GM23248 (cell line): ENCODE measurements at regions not wholly inside any gene's neighbourhood (a gene's known extent, or its start where the extent isn't known, plus 50 kb on each side); places are given as distances from the start of the nearest gene placed in this dataset.
A peak's percentile ranks its signal among the peaks of the same experiment; 100 is the strongest.

ENCODE experiments used
- DNase-seq: peaks from one replicate; pipeline ENCODE4 v3.0.0-alpha.2; 2015
- H2AFZ ChIP-seq: fragments of 200-600 bp; sonication (generic); 2 replicates; pipeline ENCODE4 v1.6.1; 2016; ENCODE audit warnings: antibody characterized with exemption
- H3F3A ChIP-seq: fragments of 200-600 bp; sonication (generic); 2 replicates; pipeline ENCODE4 v1.6.1; 2016; ENCODE audit warnings: mild to moderate bottlenecking, antibody characterized with exemption, mixed run types; ENCODE audit not compliant: insufficient read depth
- H3K27ac ChIP-seq: fragments of 200-600 bp; sonication (generic); 2 replicates; pipeline ENCODE4 v1.5.1; 2016; ENCODE audit warnings: mild to moderate bottlenecking
- H3K27me3 ChIP-seq: fragments of 200-600 bp; sonication (generic); replicated peaks from 2 replicates; pipeline ENCODE4 v1.6.1; 2016; ENCODE audit warnings: mild to moderate bottlenecking; ENCODE audit not compliant: insufficient read depth
- H3K36me3 ChIP-seq: fragments of 200-600 bp; sonication (generic); 2 replicates; pipeline ENCODE4 v1.6.1; 2016; ENCODE audit warnings: low read depth, mild to moderate bottlenecking
- H3K4me1 ChIP-seq: fragments of 200-600 bp; sonication (generic); 2 replicates; pipeline ENCODE4 v1.6.1; 2016; ENCODE audit warnings: mild to moderate bottlenecking; ENCODE audit not compliant: insufficient read depth
- H3K4me2 ChIP-seq: fragments of 200-600 bp; sonication (generic); one replicate; pipeline ENCODE4 v1.6.1; 2016; ENCODE audit warnings: mild to moderate bottlenecking; ENCODE audit not compliant: unreplicated experiment
- H3K4me3 ChIP-seq: fragments of 200-600 bp; sonication (generic); 2 replicates; pipeline ENCODE4 v1.5.1; 2016; ENCODE audit warnings: mild to moderate bottlenecking
- H3K79me2 ChIP-seq: fragments of 200-600 bp; sonication (generic); 2 replicates; pipeline ENCODE4 v1.6.1; 2016; ENCODE audit warnings: mild to moderate bottlenecking; ENCODE audit not compliant: insufficient read depth
- H3K9ac ChIP-seq: fragments of 200-600 bp; sonication (generic); 2 replicates; pipeline ENCODE4 v1.6.1; 2016; ENCODE audit warnings: mild to moderate bottlenecking
- H3K9me2 ChIP-seq: fragments of 200-600 bp; sonication (generic); 2 replicates; pipeline ENCODE4 v1.6.1; 2016; ENCODE audit warnings: mixed run types, mild to moderate bottlenecking, moderate library complexity; ENCODE audit not compliant: insufficient read depth
- H3K9me3 ChIP-seq: fragments of 200-600 bp; sonication (generic); one replicate; pipeline ENCODE4 v1.6.1; 2017; ENCODE audit warnings: low read depth
- H4K20me1 ChIP-seq: fragments of 200-600 bp; sonication (generic); 2 replicates; pipeline ENCODE4 v1.6.0; 2016; ENCODE audit not compliant: insufficient read depth
- EZH2 ChIP-seq: fragments of 200-600 bp; sonication (generic); IDR thresholded peaks from 2 replicates; pipeline ENCODE4 v1.6.1; 2018; ENCODE audit warnings: antibody characterized with exemption, mild to moderate bottlenecking; ENCODE audit not compliant: insufficient read depth, poor library complexity, severe bottlenecking
- EZH2phosphoT487 ChIP-seq: fragments of 200-600 bp; sonication (generic); IDR thresholded peaks from 2 replicates; pipeline ENCODE4 v1.6.1; 2018; ENCODE audit warnings: antibody characterized with exemption, moderate library complexity, mild to moderate bottlenecking, low read depth; ENCODE audit not compliant: insufficient read depth
- WGBS, 2 experiments: methylation state at CpG; one replicate each; pipeline ENCODE4 v1.1.6; 2015 to 2017; ENCODE audit warnings: low lambda C conversion rate in 2 of 2, low coverage in 1 of 2; ENCODE audit errors: missing lambda C conversion rate in 2 of 2; 5-methylcytosine and 5-hydroxymethylcytosine counted together
- in situ Hi-C: fragments of 300-500 bp; cut with MboI; formaldehyde crosslinking; loops from 2 replicates; pipeline ENCODE4 v1.15.0; 2020

DNA sequence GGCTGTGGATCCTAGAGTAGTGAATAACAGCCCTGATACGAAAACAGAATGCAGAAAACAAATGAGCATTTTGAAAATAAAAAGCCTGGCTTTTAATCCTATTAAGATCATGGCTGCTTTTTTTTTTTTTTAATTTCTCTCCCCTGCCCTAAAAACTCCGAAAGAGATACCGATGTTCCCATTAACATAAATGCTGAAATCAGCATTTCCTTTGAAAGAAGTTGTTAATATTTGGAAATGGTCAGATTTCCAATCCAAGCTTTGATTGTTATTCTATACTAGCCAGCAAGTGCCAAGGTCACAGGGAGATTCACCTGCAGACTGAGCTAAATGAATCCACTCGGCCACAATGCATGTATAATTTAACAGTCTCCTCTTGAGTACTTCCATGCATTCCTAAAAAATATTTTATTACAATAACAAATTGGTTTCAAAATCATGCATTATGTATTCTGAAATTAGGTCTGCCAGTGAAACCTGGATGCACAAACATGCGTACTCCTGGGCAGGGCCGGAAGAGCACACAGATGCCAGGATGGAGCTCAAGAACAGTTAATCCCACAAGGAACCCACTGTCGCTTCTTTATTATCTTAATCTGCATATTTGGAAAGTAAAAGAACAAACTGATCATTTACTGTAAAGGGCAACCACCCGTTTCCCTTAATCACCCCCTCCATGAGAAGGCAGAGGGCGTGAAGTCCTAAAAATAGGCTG, 521.5 kb upstream of the ZFHX3 start:
- Histone ChIP-seq H3K9ac (no peak overlapping the region), H2AFZ (no peak overlapping the region), H3K4me2 (no peak overlapping the region), H3K36me3 (no peaks in the 10 kb centered on the region), H3K27me3 (0 out of 2 replicates have a peak, but pooled peaks cover 3% of the 10 kb centered on the region), H3K79me2 (no peaks in the 10 kb centered on the region), H3K4me3 (no peak overlapping the region), H3F3A (no peaks in the 10 kb centered on the region), H3K9me2 (no peaks in the 10 kb centered on the region), H3K9me3 (no peaks in the 10 kb centered on the region), H3K27ac (no peak overlapping the region), H4K20me1 (no peaks in the 10 kb centered on the region), H3K4me1 (no peaks in the 10 kb centered on the region)
- TF ChIP-seq EZH2phosphoT487 (no peak), EZH2 (no peak)
- DNase-seq, result no peak
- WGBS, 2 experiments, result 50 to 53% methylated on average over 9 of the region's 9 CpGs
- in situ Hi-C loops, result no loop called here

- no peak overlapping the region for H3K4me3 ChIP-seq
- no peaks in the 10 kb centered on the region for H3K4me1 ChIP-seq
- WGBS, 2 experiments, result 18 to 19% methylated on average over 10 of the region's 10 CpGs
- no peaks in the 10 kb centered on the region for H3K9me3 ChIP-seq
- H3K9ac ChIP-seq, result no peak overlapping the region
- H3K36me3 ChIP-seq, result no peaks in the 10 kb centered on the region
- H4K20me1 ChIP-seq, result no peaks in the 10 kb centered on the region
- H3K9me2 ChIP-seq, result no peaks in the 10 kb centered on the region
- TF ChIP-seq EZH2phosphoT487 (no peak), EZH2 (no peak)
- no peak overlapping the region for H3K4me2 ChIP-seq
- in situ Hi-C loops, result no loop called here
- H2AFZ ChIP-seq, result no peak overlapping the region
- H3K27me3 ChIP-seq, result 0 out of 2 replicates have a peak, but pooled peaks cover 3% of the 10 kb centered on the region
- no peaks in the 10 kb centered on the region for H3F3A ChIP-seq
- no peak overlapping the region for H3K27ac ChIP-seq
- no peaks in the 10 kb centered on the region for H3K79me2 ChIP-seq
- no peak for DNase-seq
These were observed 520.8 kb upstream of the ZFHX3 start for GRCh38 chr16:73568769-73569168.

- Histone ChIP-seq H3K4me1 (no peaks in the 10 kb centered on the region), H3K4me3 (no peak overlapping the region), H3K9me3 (no peaks in the 10 kb centered on the region), H3K9me2 (no peaks in the 10 kb centered on the region), H3K36me3 (no peaks in the 10 kb centered on the region), H4K20me1 (no peaks in the 10 kb centered on the region), H2AFZ (no peak overlapping the region), H3K79me2 (no peaks in the 10 kb centered on the region), H3K4me2 (no peak overlapping the region), H3F3A (no peaks in the 10 kb centered on the region), H3K27me3 (0 out of 2 replicates have a peak, but pooled peaks cover 3% of the 10 kb centered on the region), H3K27ac (no peak overlapping the region), H3K9ac (no peak overlapping the region)
- no peak for TF ChIP-seq EZH2phosphoT487
- no peak for TF ChIP-seq EZH2
- in situ Hi-C loops, result no loop called here
- WGBS, 2 experiments, result 36 to 38% methylated on average over 3 of the region's 3 CpGs
- DNase-seq, result no peak
These were observed 518.0 kb upstream of the ZFHX3 start for GRCh38 chr16:73565925-73566324.

DNA sequence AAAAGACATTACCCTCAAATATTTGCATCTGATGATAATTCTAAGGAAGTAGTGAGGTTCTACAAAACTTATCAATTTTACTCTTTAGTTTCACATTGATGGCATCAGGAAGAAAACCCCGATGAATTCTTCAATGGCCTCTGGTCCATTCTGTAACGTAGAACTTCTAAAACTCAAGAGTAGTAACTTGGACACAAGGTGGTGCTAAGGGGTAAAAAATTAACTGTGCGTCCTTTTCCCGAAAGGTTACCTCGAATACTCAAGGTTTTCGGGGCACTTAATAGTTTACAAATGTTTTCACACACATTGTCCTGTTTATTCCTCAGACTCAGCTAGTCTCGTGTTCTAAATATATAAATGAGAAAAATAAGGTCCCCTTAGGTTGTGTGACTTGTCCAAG, 517.3 kb upstream of the ZFHX3 start:
- Histone ChIP-seq H3K79me2 (no peaks in the 10 kb centered on the region), H3K9me3 (no peaks in the 10 kb centered on the region), H3K9ac (no peak overlapping the region), H3K4me2 (no peak overlapping the region), H3K36me3 (no peaks in the 10 kb centered on the region), H3K4me1 (no peaks in the 10 kb centered on the region), H3K27me3 (0 out of 2 replicates have a peak, but pooled peaks cover under 1% of the 10 kb centered on the region), H3K27ac (no peak overlapping the region), H3F3A (no peaks in the 10 kb centered on the region), H3K4me3 (no peak overlapping the region), H4K20me1 (no peaks in the 10 kb centered on the region), H3K9me2 (no peaks in the 10 kb centered on the region), H2AFZ (no peak overlapping the region)
- peak; percentile 7 for DNase-seq
- in situ Hi-C loops, result no loop called here
- 19 to 21% methylated on average over 7 of the region's 7 CpGs for WGBS, 2 experiments
- TF ChIP-seq EZH2, result no peak
- TF ChIP-seq EZH2phosphoT487, result no peak

DNA sequence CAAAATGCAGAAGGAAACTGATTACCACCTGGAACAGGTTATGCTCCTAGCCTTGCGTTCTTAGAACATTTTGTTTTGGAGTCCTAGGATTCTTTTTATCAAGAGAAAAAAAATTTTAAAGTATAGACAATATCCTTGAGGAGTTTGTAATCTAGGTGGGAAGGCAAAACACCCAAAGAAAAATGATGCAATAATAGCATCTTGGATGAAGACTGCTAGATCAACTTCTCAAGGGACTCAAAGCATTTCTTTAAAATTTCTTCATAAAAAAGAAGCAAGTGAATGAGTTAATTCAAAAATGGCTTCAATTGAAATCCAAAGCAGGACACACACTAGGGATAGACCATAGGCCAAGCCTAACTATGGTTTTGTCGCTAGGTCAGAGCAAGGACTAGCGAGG, 515.8 kb upstream of the ZFHX3 start:
- 40 to 42% methylated on average over 3 of the region's 3 CpGs for WGBS, 2 experiments

More for the DNA sequence above, 515.8 kb upstream of the ZFHX3 start:
- DNase-seq, result no peak
- H3K9me3 ChIP-seq, result no peaks in the 10 kb centered on the region
- H3K36me3 ChIP-seq, result no peaks in the 10 kb centered on the region
- no peak overlapping the region for H2AFZ ChIP-seq
- no peak overlapping the region for H3K4me2 ChIP-seq
- TF ChIP-seq EZH2, result no peak
- TF ChIP-seq EZH2phosphoT487, result no peak
- in situ Hi-C loops, result no loop called here
- H3K27ac ChIP-seq, result no peak overlapping the region
- H3K79me2 ChIP-seq, result no peaks in the 10 kb centered on the region
- H3F3A ChIP-seq, result no peaks in the 10 kb centered on the region
- no peaks in the 10 kb centered on the region for H3K4me1 ChIP-seq
- H3K9ac ChIP-seq, result no peak overlapping the region
- H3K27me3 ChIP-seq, result no peaks in the 10 kb centered on the region
- H4K20me1 ChIP-seq, result no peaks in the 10 kb centered on the region
- no peak overlapping the region for H3K4me3 ChIP-seq
- no peaks in the 10 kb centered on the region for H3K9me2 ChIP-seq
